Activated CD4-positive, alpha-beta T cell treated with anti-CD3 and anti-CD28 coated beads, Interleukin-2, amount 50 U/mL, for 16 hours (primary cell): ENCODE measurements at regions not wholly inside any gene's neighbourhood (a gene's known extent, or its start where the extent isn't known, plus 50 kb on each side); places are given as distances from the start of the nearest gene placed in this dataset.
"Not testable (repeated sequence)": the region's sequence is repeated elsewhere in the genome, so short reads cannot be mapped to it uniquely, and the experiment has no call there.

Experiments used
- DNase-seq: peaks from one replicate; pipeline ENCODE4 v3.0.0-alpha.2; 2020

- no peak for DNase-seq
Measured at GRCh38 chr3:105094588-105094987, 272.1 kb upstream of the ALCAM start.

- no peak for DNase-seq
Measured at GRCh38 chr3:105096071-105096470, 270.6 kb upstream of the ALCAM start.

- DNase-seq = no peak
Measured at GRCh38 chr3:105101603-105102002, 265.1 kb upstream of the ALCAM start.

- DNase-seq = no peak
Measured at GRCh38 chr3:105103139-105103538, 263.6 kb upstream of the ALCAM start.

- DNase-seq = no peak
Measured at GRCh38 chr3:105108823-105109222, 257.9 kb upstream of the ALCAM start.

GRCh38 chr3:105118905-105119304 lies 247.8 kb upstream of the ALCAM start:
- no peak for DNase-seq

GRCh38 chr3:105119801-105120340 lies 246.8 kb upstream of the ALCAM start:
- no peak for DNase-seq

- no peak for DNase-seq
Measured at GRCh38 chr3:105130911-105131310, 235.8 kb upstream of the ALCAM start.

- DNase-seq = no peak
Measured at GRCh38 chr3:105137911-105138310, 228.8 kb upstream of the ALCAM start.

GRCh38 chr3:105139881-105140560 lies 226.7 kb upstream of the ALCAM start:
- DNase-seq = no peak

GRCh38 chr3:105140899-105141367 lies 225.8 kb upstream of the ALCAM start:
- DNase-seq = no peak

- DNase-seq = no peak
Measured at GRCh38 chr3:105144837-105145236, 221.9 kb upstream of the ALCAM start.

- no peak for DNase-seq
Measured at GRCh38 chr3:105145511-105145910, 221.2 kb upstream of the ALCAM start.

GRCh38 chr3:105149197-105149596 lies 217.5 kb upstream of the ALCAM start:
- DNase-seq = not testable (repeated sequence)

- no peak for DNase-seq
Measured at GRCh38 chr3:105152987-105153386, 213.7 kb upstream of the ALCAM start.

GRCh38 chr3:105154692-105155091 lies 212.0 kb upstream of the ALCAM start:
- DNase-seq = no peak

- DNase-seq = no peak
Measured at GRCh38 chr3:105157067-105157765, 209.5 kb upstream of the ALCAM start.

- DNase-seq = no peak
Measured at GRCh38 chr3:105157766-105158085, 209.0 kb upstream of the ALCAM start.

GRCh38 chr3:105158286-105158685 lies 208.4 kb upstream of the ALCAM start:
- DNase-seq = no peak

GRCh38 chr3:105162448-105162847 lies 204.3 kb upstream of the ALCAM start:
- no peak for DNase-seq

GRCh38 chr3:105166893-105167292 lies 199.8 kb upstream of the ALCAM start:
- DNase-seq = no peak

GRCh38 chr3:105170423-105170822 lies 196.3 kb upstream of the ALCAM start:
- no peak for DNase-seq

- no peak for DNase-seq
Measured at GRCh38 chr3:105174017-105174615, 192.6 kb upstream of the ALCAM start.

- DNase-seq = no peak
Measured at GRCh38 chr3:105177576-105177975, 189.1 kb upstream of the ALCAM start.
